SJCRH30 (cell line): ENCODE measurements at regions not wholly inside any gene's neighbourhood (a gene's known extent, or its start where the extent isn't known, plus 50 kb on each side); places are given as distances from the start of the nearest gene placed in this dataset.
"Not testable (repeated sequence)": the region's sequence is repeated elsewhere in the genome, so short reads cannot be mapped to it uniquely, and the experiment has no call there.

Experiments
- DNase-seq, 2 experiments: peaks; one replicate each; pipeline ENCODE4 v3.0.0-alpha.2; 2015 to 2020
- H3K27ac ChIP-seq: fragments of 250-450 bp; sonication (Bioruptor Pico); 2 replicates; pipeline ENCODE4 v1.5.1; 2020; ENCODE audit warnings: mild to moderate bottlenecking, moderate library complexity
- H3K27me3 ChIP-seq: fragments of 250-450 bp; sonication (Bioruptor Pico); 2 replicates; pipeline ENCODE4 v1.5.1; 2020; ENCODE audit warnings: mild to moderate bottlenecking, moderate library complexity
- H3K36me3 ChIP-seq: fragments of 250-450 bp; sonication (Bioruptor Pico); 2 replicates; pipeline ENCODE4 v1.5.1; 2020; ENCODE audit warnings: mild to moderate bottlenecking, moderate library complexity
- H3K4me1 ChIP-seq: fragments of 250-450 bp; sonication (Bioruptor Pico); 2 replicates; pipeline ENCODE4 v1.5.1; 2020; ENCODE audit warnings: mild to moderate bottlenecking, moderate library complexity
- H3K4me3 ChIP-seq: fragments of 250-450 bp; sonication (Bioruptor Pico); 2 replicates; pipeline ENCODE4 v1.5.1; 2020; ENCODE audit warnings: mild to moderate bottlenecking, moderate library complexity
- H3K9me3 ChIP-seq: fragments of 250-450 bp; sonication (Bioruptor Pico); replicated peaks from 2 replicates; pipeline ENCODE4 v1.5.1; 2020; ENCODE audit warnings: mild to moderate bottlenecking, moderate library complexity

DNA sequence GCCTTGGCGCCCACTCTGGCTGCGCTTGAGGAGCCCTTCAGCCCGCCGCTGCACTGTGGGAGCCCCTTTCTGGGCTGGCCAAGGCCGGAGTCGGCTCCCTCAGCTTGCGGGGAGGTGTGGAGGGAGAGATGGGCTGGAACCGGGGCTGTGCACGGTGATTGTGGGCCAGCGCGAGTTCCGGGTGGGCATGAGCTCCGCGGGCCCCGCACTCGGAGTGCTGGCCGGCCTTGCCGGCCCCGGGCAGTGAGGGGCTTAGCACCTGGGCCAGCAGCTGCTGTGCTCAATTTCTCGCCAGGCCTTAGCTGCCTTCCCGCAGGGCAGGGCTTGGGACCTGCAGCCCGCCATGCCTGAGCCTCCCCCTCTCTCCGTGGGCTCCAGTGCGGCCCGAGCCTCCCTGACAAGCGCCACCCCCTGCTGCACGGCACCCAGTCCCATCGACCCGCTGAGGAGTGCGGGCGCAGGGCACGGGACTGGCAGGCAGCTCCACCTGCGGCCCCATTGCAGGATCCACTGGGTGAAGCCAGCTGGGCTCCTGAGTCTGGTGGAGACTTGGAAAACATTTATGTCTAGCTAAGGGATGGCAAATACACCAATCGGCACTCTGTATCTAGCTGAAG is 643.6 kb upstream of the CPEB2 start:
- not testable (repeated sequence) for H3K9me3 ChIP-seq, DNase-seq, H3K36me3 ChIP-seq, H3K27ac ChIP-seq, H3K4me3 ChIP-seq, H3K27me3 ChIP-seq, H3K4me1 ChIP-seq

DNA sequence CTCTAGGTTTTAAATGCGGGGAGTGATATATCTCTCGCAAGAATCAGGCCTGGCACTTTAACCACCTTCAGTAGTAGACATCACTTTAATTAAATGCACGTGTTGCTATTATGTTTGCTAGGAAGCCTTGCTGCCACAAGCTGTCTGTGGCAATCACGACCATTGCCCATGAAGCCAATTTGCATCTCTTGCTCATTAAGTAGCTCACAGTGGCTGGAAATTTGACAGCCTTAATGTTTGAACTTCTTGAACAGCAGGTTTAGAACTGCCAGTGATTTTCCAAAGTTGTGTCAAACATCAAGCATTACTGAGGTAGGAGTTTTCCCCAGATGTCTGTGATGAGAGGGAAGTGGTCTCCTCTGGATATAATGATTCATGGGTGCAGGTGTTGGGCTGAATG is 642.3 kb upstream of the CPEB2 start:
- no peak for DNase-seq
- no peak overlapping the region for H3K4me3 ChIP-seq
- no peaks in the 10 kb centered on the region for H3K4me1 ChIP-seq
- H3K27ac ChIP-seq = no peak overlapping the region
- no peaks in the 10 kb centered on the region for H3K36me3 ChIP-seq
- H3K9me3 ChIP-seq = no peaks in the 10 kb centered on the region
- H3K27me3 ChIP-seq = no peaks in the 10 kb centered on the region

- no peak for DNase-seq
- H3K27me3 ChIP-seq = no peaks in the 10 kb centered on the region
- no peak overlapping the region for H3K27ac ChIP-seq
- no peak overlapping the region for H3K4me3 ChIP-seq
- no peaks in the 10 kb centered on the region for H3K4me1 ChIP-seq
- H3K9me3 ChIP-seq = no peaks in the 10 kb centered on the region
- H3K36me3 ChIP-seq = no peaks in the 10 kb centered on the region
Observed at GRCh38 chr4:14361084-14361483, 641.2 kb upstream of the CPEB2 start.

- H3K27me3 ChIP-seq = no peaks in the 10 kb centered on the region
- no peaks in the 10 kb centered on the region for H3K4me1 ChIP-seq
- no peaks in the 10 kb centered on the region for H3K9me3 ChIP-seq
- DNase-seq = no peak
- no peaks in the 10 kb centered on the region for H3K36me3 ChIP-seq
- H3K4me3 ChIP-seq = no peak overlapping the region
- H3K27ac ChIP-seq = no peak overlapping the region
Observed at GRCh38 chr4:14362385-14362784, 639.9 kb upstream of the CPEB2 start.

GRCh38 chr4:14364953-14365536 is 637.2 kb upstream of the CPEB2 start:
- Histone ChIP-seq H3K4me3 (no peak overlapping the region), H3K27me3 (no peaks in the 10 kb centered on the region), H3K9me3 (no peaks in the 10 kb centered on the region), H3K27ac (no peak overlapping the region), H3K36me3 (no peaks in the 10 kb centered on the region), H3K4me1 (no peaks in the 10 kb centered on the region)
- DNase-seq = no peak

- Histone ChIP-seq H3K4me1 (no peaks in the 10 kb centered on the region), H3K4me3 (no peak overlapping the region), H3K9me3 (no peaks in the 10 kb centered on the region), H3K36me3 (no peaks in the 10 kb centered on the region), H3K27ac (no peak overlapping the region), H3K27me3 (no peaks in the 10 kb centered on the region)
- no peak for DNase-seq
Observed at GRCh38 chr4:14368391-14368790, 633.9 kb upstream of the CPEB2 start.

GRCh38 chr4:14371131-14371530 is 631.1 kb upstream of the CPEB2 start:
- H3K36me3 ChIP-seq = no peaks in the 10 kb centered on the region
- no peak overlapping the region for H3K4me3 ChIP-seq
- no peaks in the 10 kb centered on the region for H3K27me3 ChIP-seq
- H3K4me1 ChIP-seq = no peaks in the 10 kb centered on the region
- H3K27ac ChIP-seq = no peak overlapping the region
- DNase-seq = no peak
- no peaks in the 10 kb centered on the region for H3K9me3 ChIP-seq

- Histone ChIP-seq H3K27ac (no peak overlapping the region), H3K4me1 (no peaks in the 10 kb centered on the region), H3K4me3 (no peak overlapping the region), H3K36me3 (no peaks in the 10 kb centered on the region), H3K27me3 (no peaks in the 10 kb centered on the region), H3K9me3 (no peaks in the 10 kb centered on the region)
- no peak for DNase-seq
Observed at GRCh38 chr4:14375816-14376215, 626.5 kb upstream of the CPEB2 start.

DNA sequence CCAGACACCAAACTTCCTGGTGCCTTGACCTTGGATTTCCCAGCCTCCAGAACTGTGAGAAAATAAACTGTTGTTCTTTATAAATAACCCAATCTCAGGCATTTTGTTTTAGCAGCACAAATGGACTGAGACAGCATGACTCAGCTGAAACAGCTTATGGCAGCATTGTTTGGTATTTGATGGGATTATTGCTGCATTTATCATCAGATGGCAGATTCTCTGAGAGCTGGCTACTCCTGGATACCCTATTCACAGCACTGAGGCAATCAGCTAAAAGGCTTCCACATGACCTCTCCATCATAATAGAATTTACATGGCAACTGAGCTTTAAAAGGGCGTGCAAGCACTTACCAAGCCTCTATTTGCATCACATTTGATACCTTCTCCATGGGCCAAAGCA is 623.1 kb upstream of the CPEB2 start:
- H3K4me1 ChIP-seq = no peaks in the 10 kb centered on the region
- no peaks in the 10 kb centered on the region for H3K36me3 ChIP-seq
- no peak overlapping the region for H3K27ac ChIP-seq
- H3K27me3 ChIP-seq = no peaks in the 10 kb centered on the region
- DNase-seq = no peak
- no peaks in the 10 kb centered on the region for H3K9me3 ChIP-seq
- no peak overlapping the region for H3K4me3 ChIP-seq

DNA sequence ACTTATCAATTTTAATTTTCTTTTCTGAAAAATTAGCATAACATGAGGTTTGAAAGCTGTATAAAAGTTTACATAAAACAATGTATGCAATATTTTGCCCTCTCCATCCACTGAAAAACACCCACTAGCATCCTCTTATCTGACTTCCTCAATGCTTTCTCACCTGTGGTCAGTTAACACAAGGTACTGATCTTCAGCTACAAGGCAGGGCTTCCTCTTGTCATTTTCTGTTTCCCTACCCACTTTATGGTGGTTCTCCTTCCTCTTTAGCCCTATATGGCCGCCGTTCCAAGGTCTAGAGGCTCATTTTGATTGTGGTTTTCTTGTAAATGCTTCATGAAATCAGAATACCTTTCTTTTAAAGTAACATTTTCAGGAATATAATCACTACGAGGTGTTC is 618.6 kb upstream of the CPEB2 start:
- Histone ChIP-seq H3K4me1 (no peaks in the 10 kb centered on the region), H3K4me3 (no peak overlapping the region), H3K36me3 (no peaks in the 10 kb centered on the region), H3K9me3 (0 out of 2 replicates have a peak, but pooled peaks cover 3% of the 10 kb centered on the region), H3K27me3 (no peaks in the 10 kb centered on the region), H3K27ac (no peak overlapping the region)
- no peak for DNase-seq

DNA sequence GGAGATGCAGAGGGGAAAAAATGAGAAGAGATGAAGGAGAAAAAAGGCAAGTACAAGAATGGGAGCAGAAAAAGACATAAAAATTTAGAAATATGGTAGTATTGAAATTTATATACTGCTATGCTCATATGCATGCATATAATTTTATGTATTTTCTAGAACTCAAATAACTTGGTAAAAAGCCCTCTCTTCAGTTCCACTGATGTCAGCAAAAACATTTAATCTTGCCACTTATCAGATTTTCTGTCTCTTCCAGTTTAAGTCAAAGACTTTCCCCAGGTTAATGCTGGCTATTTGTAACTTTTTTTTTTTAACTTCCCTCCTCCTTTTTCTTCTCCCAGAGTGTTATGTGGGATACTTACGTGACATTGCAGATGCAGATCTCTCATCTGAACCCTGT is 617.5 kb upstream of the CPEB2 start:
- no peaks in the 10 kb centered on the region for H3K4me1 ChIP-seq
- no peaks in the 10 kb centered on the region for H3K27me3 ChIP-seq
- H3K9me3 ChIP-seq = 0 out of 2 replicates have a peak, but pooled peaks cover 3% of the 10 kb centered on the region
- H3K36me3 ChIP-seq = no peaks in the 10 kb centered on the region
- no peak for DNase-seq
- no peak overlapping the region for H3K4me3 ChIP-seq
- no peak overlapping the region for H3K27ac ChIP-seq

- peak in 1 of 2 experiments; percentile 2 for DNase-seq
- Histone ChIP-seq H3K36me3 (no peaks in the 10 kb centered on the region), H3K27me3 (no peaks in the 10 kb centered on the region), H3K4me3 (no peak overlapping the region), H3K9me3 (0 out of 2 replicates have a peak, but pooled peaks cover 3% of the 10 kb centered on the region), H3K4me1 (no peaks in the 10 kb centered on the region), H3K27ac (no peak overlapping the region)
Observed at GRCh38 chr4:14386196-14386595, 616.1 kb upstream of the CPEB2 start.

- Histone ChIP-seq H3K4me3 (no peak overlapping the region), H3K4me1 (no peaks in the 10 kb centered on the region), H3K27ac (no peak overlapping the region), H3K36me3 (no peaks in the 10 kb centered on the region), H3K9me3 (0 out of 2 replicates have a peak, but pooled peaks cover 3% of the 10 kb centered on the region), H3K27me3 (no peaks in the 10 kb centered on the region)
- DNase-seq = no peak
Observed at GRCh38 chr4:14387647-14388046, 614.6 kb upstream of the CPEB2 start.

DNA sequence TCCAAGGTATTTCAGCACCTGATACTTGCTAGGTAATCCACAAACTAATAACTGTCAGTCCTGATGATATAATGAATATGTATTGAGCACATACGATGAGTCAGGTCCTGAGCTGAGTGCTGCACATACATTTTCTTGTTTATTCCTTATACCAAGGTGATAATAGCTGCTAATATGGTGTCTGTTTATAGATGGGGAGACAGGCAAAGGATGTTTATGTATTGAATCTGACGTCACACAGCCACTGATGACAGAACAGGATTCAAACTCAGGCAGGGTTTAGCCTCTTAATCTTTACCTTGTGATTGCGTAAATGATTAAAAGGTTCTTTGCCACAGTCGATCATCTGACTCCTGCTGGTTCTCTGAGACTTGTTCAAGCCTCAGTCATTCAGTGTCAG is 609.9 kb upstream of the CPEB2 start:
- Histone ChIP-seq H3K9me3 (0 out of 2 replicates have a peak, but pooled peaks cover 3% of the 10 kb centered on the region), H3K36me3 (no peaks in the 10 kb centered on the region), H3K27me3 (no peaks in the 10 kb centered on the region), H3K27ac (no peak overlapping the region), H3K4me1 (no peaks in the 10 kb centered on the region), H3K4me3 (no peak overlapping the region)
- no peak for DNase-seq

GRCh38 chr4:14396183-14396582 is 606.1 kb upstream of the CPEB2 start:
- no peaks in the 10 kb centered on the region for H3K9me3 ChIP-seq
- H3K4me3 ChIP-seq = no peak overlapping the region
- DNase-seq = no peak
- H3K36me3 ChIP-seq = no peaks in the 10 kb centered on the region
- no peaks in the 10 kb centered on the region for H3K4me1 ChIP-seq
- no peak overlapping the region for H3K27ac ChIP-seq
- 0 out of 2 replicates have a peak, but pooled peaks cover 2% of the 10 kb centered on the region for H3K27me3 ChIP-seq

DNA sequence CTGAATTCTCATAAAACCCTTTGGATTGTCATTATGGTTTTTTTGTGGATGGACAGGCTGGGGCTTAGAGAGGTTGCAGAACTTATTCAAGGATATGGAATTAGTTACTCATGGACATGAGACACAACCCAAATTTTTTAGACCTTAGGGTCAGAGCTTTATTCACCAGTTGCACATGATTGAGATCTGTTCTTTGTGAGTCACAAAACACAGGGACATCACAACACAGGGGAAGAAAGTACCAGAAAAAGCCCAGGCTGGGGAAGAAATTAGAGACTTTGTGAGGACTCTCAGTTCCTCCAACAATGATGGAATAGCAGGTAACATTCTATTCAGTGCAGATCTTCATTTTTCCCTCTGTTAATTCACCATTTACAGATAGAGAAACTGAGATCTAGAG is 602.4 kb upstream of the CPEB2 start:
- no peaks in the 10 kb centered on the region for H3K9me3 ChIP-seq
- no peak overlapping the region for H3K4me3 ChIP-seq
- H3K27me3 ChIP-seq = 0 out of 2 replicates have a peak, but pooled peaks cover 7% of the 10 kb centered on the region
- H3K27ac ChIP-seq = no peak overlapping the region
- H3K36me3 ChIP-seq = no peaks in the 10 kb centered on the region
- no peaks in the 10 kb centered on the region for H3K4me1 ChIP-seq
- DNase-seq = no peak
